Thoracic aorta (tissue), 2 donors: ENCODE measurements at regions not wholly inside any gene's neighbourhood (a gene's known extent, or its start where the extent isn't known, plus 50 kb on each side); places are given as distances from the start of the nearest gene placed in this dataset.

Experiments
- ATAC-seq: fragments of 150-250 bp; one replicate; pipeline ENCODE4 v1.8.0; 2017; ENCODE audit warnings: low read depth; ENCODE audit not compliant: insufficient number of reproducible peaks, low FRiP score
- DNase-seq: peaks from one replicate; pipeline ENCODE4 v3.0.0-alpha.2; 2020; ENCODE audit warnings: low spot score
- H3K27ac ChIP-seq, 2 donors: fragments of 200-600 bp; sonication (generic); 1 replicate in 1 of 2; 2 replicates in 1 of 2; pipeline ENCODE4 v1.5.1; 2016; ENCODE audit warnings: mild to moderate bottlenecking in 2 of 2, moderate library complexity in 2 of 2
- H3K27me3 ChIP-seq: fragments of 200-600 bp; sonication (generic); replicated peaks from 2 replicates; pipeline ENCODE4 v1.6.0; 2016; ENCODE audit warnings: mild to moderate bottlenecking; ENCODE audit not compliant: insufficient read depth
- H3K36me3 ChIP-seq: fragments of 200-600 bp; sonication (generic); one replicate; pipeline ENCODE4 v1.5.1; 2016
- H3K4me1 ChIP-seq, 2 donors: fragments of 200-600 bp; sonication (generic); 1 replicate in 1 of 2; 2 replicates in 1 of 2; pipeline versions ENCODE4 v1.5.1 to v1.6.0; 2016; ENCODE audit warnings: low read depth in 2 of 2, mild to moderate bottlenecking in 1 of 2; ENCODE audit not compliant: control insufficient read depth in 1 of 2
- H3K4me3 ChIP-seq: fragments of 200-600 bp; sonication (generic); 2 replicates; pipeline ENCODE4 v1.5.1; 2016; ENCODE audit warnings: mild to moderate bottlenecking
- H3K9me3 ChIP-seq: fragments of 200-600 bp; sonication (generic); 2 replicates; pipeline ENCODE4 v1.5.1; 2016
- TF ChIP-seq, protein P1 (sequence below): fragments of 200-600 bp; sonication (generic); IDR thresholded peaks from one replicate; pipeline ENCODE4 v1.5.1; 2019; ENCODE audit warnings: antibody characterized with exemption

- H3K9me3 ChIP-seq = no peaks in the 10 kb centered on the region
- H3K27ac ChIP-seq = no peak overlapping the region
- no peaks in the 10 kb centered on the region for H3K36me3 ChIP-seq
- DNase-seq (no peak), ATAC-seq (no peak)
- H3K27me3 ChIP-seq = no peaks in the 10 kb centered on the region
- H3K4me1 ChIP-seq = no peaks in the 10 kb centered on the region
- no peak overlapping the region for H3K4me3 ChIP-seq
- TF ChIP-seq, protein P1, sequence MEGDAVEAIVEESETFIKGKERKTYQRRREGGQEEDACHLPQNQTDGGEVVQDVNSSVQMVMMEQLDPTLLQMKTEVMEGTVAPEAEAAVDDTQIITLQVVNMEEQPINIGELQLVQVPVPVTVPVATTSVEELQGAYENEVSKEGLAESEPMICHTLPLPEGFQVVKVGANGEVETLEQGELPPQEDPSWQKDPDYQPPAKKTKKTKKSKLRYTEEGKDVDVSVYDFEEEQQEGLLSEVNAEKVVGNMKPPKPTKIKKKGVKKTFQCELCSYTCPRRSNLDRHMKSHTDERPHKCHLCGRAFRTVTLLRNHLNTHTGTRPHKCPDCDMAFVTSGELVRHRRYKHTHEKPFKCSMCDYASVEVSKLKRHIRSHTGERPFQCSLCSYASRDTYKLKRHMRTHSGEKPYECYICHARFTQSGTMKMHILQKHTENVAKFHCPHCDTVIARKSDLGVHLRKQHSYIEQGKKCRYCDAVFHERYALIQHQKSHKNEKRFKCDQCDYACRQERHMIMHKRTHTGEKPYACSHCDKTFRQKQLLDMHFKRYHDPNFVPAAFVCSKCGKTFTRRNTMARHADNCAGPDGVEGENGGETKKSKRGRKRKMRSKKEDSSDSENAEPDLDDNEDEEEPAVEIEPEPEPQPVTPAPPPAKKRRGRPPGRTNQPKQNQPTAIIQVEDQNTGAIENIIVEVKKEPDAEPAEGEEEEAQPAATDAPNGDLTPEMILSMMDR = no peak
Observed at GRCh38 chr4:33200377-33200776, 2480.2 kb downstream of the PCDH7 start.

DNA sequence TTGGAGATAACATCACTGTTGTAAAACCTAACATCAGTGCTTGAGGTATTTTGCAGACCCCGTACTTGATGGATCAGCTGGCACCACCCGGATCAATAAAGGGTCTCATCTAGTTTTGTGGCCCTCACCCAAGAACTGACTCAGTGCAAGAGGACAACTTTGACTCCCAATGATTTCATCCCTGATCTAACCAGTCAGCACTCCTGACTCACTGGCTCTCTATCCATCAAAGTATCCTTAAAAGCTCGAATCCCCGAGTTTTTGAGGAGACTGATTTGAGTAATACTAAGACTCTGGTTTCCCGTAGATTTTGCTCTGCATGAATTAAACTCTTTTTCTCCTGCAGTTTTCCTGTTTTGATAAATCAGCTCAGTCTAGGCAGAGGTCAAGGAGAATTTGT lies 2498.1 kb downstream of the PCDH7 start:
- H3K9me3 ChIP-seq = no peaks in the 10 kb centered on the region
- TF ChIP-seq, protein P1 = no peak
- H3K4me1 ChIP-seq = no peaks in the 10 kb centered on the region
- no peak overlapping the region for H3K4me3 ChIP-seq
- ATAC-seq (no peak), DNase-seq (no peak)
- no peaks in the 10 kb centered on the region for H3K27me3 ChIP-seq
- H3K36me3 ChIP-seq = no peaks in the 10 kb centered on the region
- no peak overlapping the region for H3K27ac ChIP-seq

- TF ChIP-seq, protein P1 = no peak
- Histone ChIP-seq H3K36me3 (no peaks in the 10 kb centered on the region), H3K9me3 (no peaks in the 10 kb centered on the region), H3K4me1 (no peaks in the 10 kb centered on the region), H3K27ac (no peak overlapping the region), H3K27me3 (no peaks in the 10 kb centered on the region), H3K4me3 (no peak overlapping the region)
- DNase-seq = no peak
- ATAC-seq = no peak
Observed at GRCh38 chr4:33226133-33226532, 2506.0 kb downstream of the PCDH7 start.

GRCh38 chr4:33226783-33227182 lies 2506.6 kb downstream of the PCDH7 start:
- no peaks in the 10 kb centered on the region for H3K9me3 ChIP-seq
- H3K27ac ChIP-seq = no peak overlapping the region
- no peak for ATAC-seq
- H3K36me3 ChIP-seq = no peaks in the 10 kb centered on the region
- no peak overlapping the region for H3K4me3 ChIP-seq
- TF ChIP-seq, protein P1 = no peak
- no peak for DNase-seq
- no peaks in the 10 kb centered on the region for H3K27me3 ChIP-seq
- H3K4me1 ChIP-seq = no peaks in the 10 kb centered on the region

GRCh38 chr4:33255094-33255493 lies 2534.9 kb downstream of the PCDH7 start:
- Histone ChIP-seq H3K36me3 (no peaks in the 10 kb centered on the region), H3K27ac (no peak overlapping the region), H3K4me1 (no peaks in the 10 kb centered on the region), H3K27me3 (no peaks in the 10 kb centered on the region), H3K9me3 (no peaks in the 10 kb centered on the region), H3K4me3 (no peak overlapping the region)
- TF ChIP-seq, protein P1 = no peak
- DNase-seq (no peak), ATAC-seq (no peak)
